ENCODE measurements at regions not wholly inside any gene's neighbourhood (a gene's known extent, or its start where the extent isn't known, plus 50 kb on each side); places are given as distances from the start of the nearest gene placed in this dataset.
A peak's percentile ranks its signal among the peaks of the same experiment; 100 is the strongest.

- H3K27ac Mint-ChIP-seq, result no peak overlapping the region
- peaks cover 0 to 8% (median 2%) of the 10 kb centered on the region in 3 donors for H3K27me3 Mint-ChIP-seq
- no peaks in the 10 kb centered on the region for H3K4me1 Mint-ChIP-seq
- H3K36me3 Mint-ChIP-seq, result no peaks in the 10 kb centered on the region
- no peak overlapping the region for H3K4me3 Mint-ChIP-seq
- DNase-seq, result no peak
- no peak for ATAC-seq (ENCODE audit: low read depth in 2 of 2)
- no peaks in the 10 kb centered on the region for H3K9me3 Mint-ChIP-seq
Observed at GRCh38 chr19:30087381-30088138, 145.5 kb downstream of the URI1 start.

- peak overlapping the region in 1 of 8 donors; percentile 66 for H3K4me3 Mint-ChIP-seq
- ATAC-seq (ENCODE audit: low read depth in 2 of 2), result no peak
- H3K27ac Mint-ChIP-seq, result peak overlapping the region in 1 of 6 donors; percentile 54
Observed at GRCh38 chr19:30088567-30088966, 146.5 kb downstream of the URI1 start.

GRCh38 chr19:30089086-30089665, 147.1 kb downstream of the URI1 start:
- Mint-ChIP-seq H3K27me3 (peaks cover 0 to 5% (median 0%) of the 10 kb centered on the region in 3 donors), H3K27ac (no peak overlapping the region), H3K4me3 (no peak overlapping the region), H3K4me1 (no peaks in the 10 kb centered on the region), H3K36me3 (no peaks in the 10 kb centered on the region), H3K9me3 (no peaks in the 10 kb centered on the region)
- no peak for DNase-seq
- no peak for ATAC-seq (ENCODE audit: low read depth in 2 of 2)

More at GRCh38 chr19:30088567-30088966, 146.5 kb downstream of the URI1 start:
- H3K27me3 Mint-ChIP-seq, result no peaks in the 10 kb centered on the region
- H3K4me1 Mint-ChIP-seq, result no peaks in the 10 kb centered on the region
- no peaks in the 10 kb centered on the region for H3K36me3 Mint-ChIP-seq
- H3K9me3 Mint-ChIP-seq, result no peaks in the 10 kb centered on the region
- DNase-seq, result no peak

GRCh38 chr19:30090476-30090875, 148.4 kb downstream of the URI1 start:
- no peaks in the 10 kb centered on the region for H3K9me3 Mint-ChIP-seq
- no peak overlapping the region for H3K27ac Mint-ChIP-seq
- DNase-seq (no peak), ATAC-seq (ENCODE audit: low read depth in 2 of 2) (no peak)
- no peaks in the 10 kb centered on the region for H3K36me3 Mint-ChIP-seq
- no peaks in the 10 kb centered on the region for H3K4me1 Mint-ChIP-seq
- peaks cover 0 to 10% (median 0%) of the 10 kb centered on the region in 3 donors for H3K27me3 Mint-ChIP-seq
- no peak overlapping the region for H3K4me3 Mint-ChIP-seq

- no peak overlapping the region for H3K4me3 Mint-ChIP-seq
Observed at GRCh38 chr19:30090963-30091362, 148.9 kb downstream of the URI1 start.

GRCh38 chr19:30091456-30091855, 149.4 kb downstream of the URI1 start:
- Mint-ChIP-seq H3K4me3 (no peak overlapping the region), H3K9me3 (no peaks in the 10 kb centered on the region), H3K36me3 (no peaks in the 10 kb centered on the region), H3K27ac (no peak overlapping the region), H3K27me3 (peaks cover 0 to 10% (median 0%) of the 10 kb centered on the region in 3 donors), H3K4me1 (peaks cover 0 to under 1% (median 0%) of the 10 kb centered on the region in 3 donors)
- no peak for ATAC-seq (ENCODE audit: low read depth in 2 of 2)
- no peak for DNase-seq

More at GRCh38 chr19:30090963-30091362, 148.9 kb downstream of the URI1 start:
- Mint-ChIP-seq H3K27ac (no peak overlapping the region), H3K9me3 (no peaks in the 10 kb centered on the region), H3K36me3 (no peaks in the 10 kb centered on the region), H3K4me1 (no peaks in the 10 kb centered on the region), H3K27me3 (peaks cover 0 to 10% (median 0%) of the 10 kb centered on the region in 3 donors)
- DNase-seq (no peak), ATAC-seq (ENCODE audit: low read depth in 2 of 2) (no peak)

- Mint-ChIP-seq H3K36me3 (no peaks in the 10 kb centered on the region), H3K4me3 (no peak overlapping the region), H3K27me3 (peaks cover 0 to 10% (median 0%) of the 10 kb centered on the region in 3 donors), H3K4me1 (peaks cover 0 to 2% (median 0%) of the 10 kb centered on the region in 3 donors), H3K9me3 (no peaks in the 10 kb centered on the region), H3K27ac (no peak overlapping the region)
- DNase-seq, result no peak
- ATAC-seq (ENCODE audit: low read depth in 2 of 2), result no peak
Observed at GRCh38 chr19:30091856-30092255, 149.8 kb downstream of the URI1 start.

GRCh38 chr19:30092721-30093569, 150.9 kb downstream of the URI1 start:
- Mint-ChIP-seq H3K27me3 (peaks cover 0 to 10% (median 0%) of the 10 kb centered on the region in 3 donors), H3K9me3 (no peaks in the 10 kb centered on the region), H3K4me1 (peaks cover 0 to 2% (median 0%) of the 10 kb centered on the region in 3 donors), H3K4me3 (no peak overlapping the region), H3K36me3 (no peaks in the 10 kb centered on the region), H3K27ac (no peak overlapping the region)
- no peak for DNase-seq
- ATAC-seq (ENCODE audit: low read depth in 2 of 2), result no peak

GRCh38 chr19:30093966-30094755, 152.1 kb downstream of the URI1 start:
- peaks cover 0 to 10% (median 0%) of the 10 kb centered on the region in 3 donors for H3K27me3 Mint-ChIP-seq
- DNase-seq, result no peak
- ATAC-seq (ENCODE audit: low read depth in 2 of 2), result no peak
- no peak overlapping the region for H3K27ac Mint-ChIP-seq
- no peaks in the 10 kb centered on the region for H3K36me3 Mint-ChIP-seq
- H3K9me3 Mint-ChIP-seq, result no peaks in the 10 kb centered on the region
- H3K4me1 Mint-ChIP-seq, result peaks cover 0 to 2% (median 0%) of the 10 kb centered on the region in 3 donors
- H3K4me3 Mint-ChIP-seq, result peak overlapping the region in 2 of 8 donors; percentile 35 to 79

- H3K9me3 Mint-ChIP-seq, result no peaks in the 10 kb centered on the region
- peaks cover 0 to 10% (median 0%) of the 10 kb centered on the region in 3 donors for H3K27me3 Mint-ChIP-seq
- H3K27ac Mint-ChIP-seq, result no peak overlapping the region
- ATAC-seq (ENCODE audit: low read depth in 2 of 2) (no peak), DNase-seq (no peak)
- peaks cover 0 to 2% (median 0%) of the 10 kb centered on the region in 3 donors for H3K4me1 Mint-ChIP-seq
- peak overlapping the region in 1 of 8 donors; percentile 47 for H3K4me3 Mint-ChIP-seq
- no peaks in the 10 kb centered on the region for H3K36me3 Mint-ChIP-seq
Observed at GRCh38 chr19:30094756-30095140, 152.7 kb downstream of the URI1 start.

GRCh38 chr19:30095171-30095570, 153.1 kb downstream of the URI1 start:
- DNase-seq (no peak), ATAC-seq (ENCODE audit: low read depth in 2 of 2) (no peak)
- Mint-ChIP-seq H3K4me1 (peaks cover 0 to 2% (median 0%) of the 10 kb centered on the region in 3 donors), H3K4me3 (peak overlapping the region in 1 of 8 donors; percentile 47), H3K36me3 (no peaks in the 10 kb centered on the region), H3K27ac (peak overlapping the region in 1 of 6 donors; percentile 91), H3K9me3 (no peaks in the 10 kb centered on the region), H3K27me3 (peaks cover 0 to 10% (median 0%) of the 10 kb centered on the region in 3 donors)

- DNase-seq (no peak), ATAC-seq (ENCODE audit: low read depth in 2 of 2) (no peak)
- H3K4me1 Mint-ChIP-seq, result peaks cover 0 to 2% (median 0%) of the 10 kb centered on the region in 3 donors
- H3K27ac Mint-ChIP-seq, result no peak overlapping the region
- peaks cover 0 to 10% (median 4%) of the 10 kb centered on the region in 3 donors for H3K27me3 Mint-ChIP-seq
- no peak overlapping the region for H3K4me3 Mint-ChIP-seq
- H3K36me3 Mint-ChIP-seq, result no peaks in the 10 kb centered on the region
- H3K9me3 Mint-ChIP-seq, result peaks cover 0 to 3% (median 0%) of the 10 kb centered on the region in 7 donors
Observed at GRCh38 chr19:30096596-30097370, 154.7 kb downstream of the URI1 start.
